HepG2 (cell line): ENCODE measurements at regions not wholly inside any gene's neighbourhood (a gene's known extent, or its start where the extent isn't known, plus 50 kb on each side); places are given as distances from the start of the nearest gene placed in this dataset.
A peak's percentile ranks its signal among the peaks of the same experiment; 100 is the strongest.

ENCODE experiments used
- GRHL1 ChIP-seq: sonication (generic); formaldehyde crosslinking; conservative IDR thresholded peaks from 2 replicates; pipeline ENCODE4 v1.8.0; 2022; ENCODE audit warnings: missing genetic modification reagents
- HNF1B ChIP-seq: sonication (generic); formaldehyde crosslinking; IDR thresholded peaks from 2 replicates; pipeline ENCODE4 v1.5.1; 2020; ENCODE audit warnings: mild to moderate bottlenecking, moderate library complexity, missing genetic modification reagents
- NR2F6 ChIP-seq, 2 experiments: IDR thresholded peaks; 2 replicates each; pipeline ENCODE4 v1.6.1; 2016; ENCODE audit warnings: antibody characterized with exemption in 1 of 2, mild to moderate bottlenecking in 1 of 2
- PLRG1 ChIP-seq: fragments of 450-650 bp; conservative IDR thresholded peaks from 2 replicates; pipeline ENCODE4 v1.6.1; 2016
- SOX6 ChIP-seq, 2 experiments: fragments of 450-650 bp in 1 of 2; sonication (generic) in 1 of 2; formaldehyde crosslinking in 1 of 2; IDR thresholded peaks; 2 replicates each; pipeline versions ENCODE4 v1.4.0 to v1.6.1; 2017 to 2020; ENCODE audit warnings: antibody characterized with exemption in 1 of 2, mild to moderate bottlenecking in 1 of 2, missing genetic modification reagents in 1 of 2
- ZBTB14 ChIP-seq: sonication (generic); formaldehyde crosslinking; IDR thresholded peaks from 2 replicates; pipeline ENCODE4 v1.4.0; 2020; ENCODE audit warnings: missing genetic modification reagents
- ZNF574 ChIP-seq: sonication (generic); formaldehyde crosslinking; IDR thresholded peaks from 2 replicates; pipeline ENCODE4 v1.4.0; 2020; ENCODE audit warnings: missing genetic modification reagents

DNA sequence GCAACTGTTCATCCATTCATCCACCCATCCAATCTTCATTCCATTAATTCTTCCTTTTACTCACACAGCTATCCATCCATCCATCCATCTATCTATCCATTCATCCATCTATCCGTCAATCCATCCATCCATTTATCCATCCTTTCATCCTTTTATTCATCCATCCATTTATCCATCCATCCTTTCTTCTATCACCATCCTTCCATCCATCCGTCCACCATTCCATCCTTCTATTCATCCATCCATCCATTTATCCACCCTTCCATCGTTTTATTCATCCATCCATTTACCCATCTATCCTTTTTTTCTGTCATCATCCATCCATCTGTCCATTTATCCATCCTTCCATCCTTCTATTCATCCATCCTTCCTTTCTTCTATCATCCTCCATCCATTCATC, 73.0 kb upstream of the FOXF1 start (continued):
- TF ChIP-seq PLRG1 (0 out of 2 replicates have a peak, but pooled peaks have one; percentile 71), GRHL1 (no peak), ZBTB14 (no peak), HNF1B (CRISPR knock-in tag) (no peak), SOX6 (IDR thresholded peaks at IDR 0.05) (no peak), SOX6 (CRISPR knock-in tag; IDR thresholded peaks at IDR 0.05) (no peak), NR2F6 (IDR thresholded peaks at IDR 0.05) (no peak), NR2F6 (CRISPR knock-in tag; IDR thresholded peaks at IDR 0.05) (no peak), ZNF574 (CRISPR knock-in tag) (no peak)
